CD4-positive, CD25-positive, alpha-beta regulatory T cell (primary cell): ENCODE measurements at regions not wholly inside any gene's neighbourhood (a gene's known extent, or its start where the extent isn't known, plus 50 kb on each side); places are given as distances from the start of the nearest gene placed in this dataset.
A peak's percentile ranks its signal among the peaks of the same experiment; 100 is the strongest.

Experiments
- ATAC-seq, 2 donors: fragments of 150-1000 bp; cut with Tn5 transposase; one replicate each; pipeline ENCODE4 v1.10.0; 2021; ENCODE audit warnings: low read depth in 2 of 2, moderate number of reproducible peaks in 2 of 2, moderate library complexity in 1 of 2
- DNase-seq, 3 donors: peaks; one replicate each; pipeline versions ENCODE4 v3.0.0 to v3.0.0-alpha.2; 2012 to 2022; ENCODE audit warnings: mixed read lengths in 1 of 3
- H3K27ac ChIP-seq: one replicate; pipeline ENCODE4 v1.7.0; 2013; ENCODE audit warnings: mild to moderate bottlenecking, low read length; ENCODE audit not compliant: insufficient read depth, poor library complexity, severe bottlenecking
- H3K27me3 ChIP-seq: one replicate; pipeline ENCODE4 v1.7.0; 2013; ENCODE audit warnings: low read length; ENCODE audit not compliant: control insufficient read depth, insufficient read depth
- H3K36me3 ChIP-seq: one replicate; pipeline ENCODE4 v1.7.0; 2013; ENCODE audit warnings: mild to moderate bottlenecking, low read length, moderate library complexity; ENCODE audit not compliant: control insufficient read depth, insufficient read depth
- H3K4me1 ChIP-seq: 2 replicates; pipeline ENCODE4 v1.7.0; 2013; ENCODE audit warnings: mild to moderate bottlenecking, low read length; ENCODE audit not compliant: insufficient read depth, control insufficient read depth, poor library complexity, severe bottlenecking
- H3K4me3 ChIP-seq: one replicate; pipeline ENCODE4 v1.7.0; 2013; ENCODE audit warnings: low read depth, mild to moderate bottlenecking, low read length, moderate library complexity
- H3K9me3 ChIP-seq, 2 experiments: 1 replicate in 1 of 2; 2 replicates in 1 of 2; pipeline ENCODE4 v1.7.0; 2013; ENCODE audit warnings: low read length in 2 of 2, mild to moderate bottlenecking in 1 of 2, moderate library complexity in 1 of 2; ENCODE audit not compliant: control insufficient read depth in 2 of 2
- H3K27ac Mint-ChIP-seq, 3 donors: one replicate each; pipeline ENCODE4 v1.8.0; 2020 to 2022; ENCODE audit warnings: mild to moderate bottlenecking in 3 of 3, mixed read lengths in 3 of 3, moderate library complexity in 2 of 3
- H3K27me3 Mint-ChIP-seq: one replicate; pipeline ENCODE4 v1.8.0; 2022; ENCODE audit warnings: mild to moderate bottlenecking, mixed read lengths
- H3K36me3 Mint-ChIP-seq: one replicate; pipeline ENCODE4 v1.8.0; 2020; ENCODE audit warnings: mixed read lengths
- H3K4me1 Mint-ChIP-seq, 4 donors: one replicate each; pipeline ENCODE4 v1.8.0; 2020 to 2022; ENCODE audit warnings: mixed read lengths in 4 of 4, mild to moderate bottlenecking in 1 of 4
- H3K4me3 Mint-ChIP-seq, 4 donors: one replicate each; pipeline ENCODE4 v1.8.0; 2020 to 2022; ENCODE audit warnings: mild to moderate bottlenecking in 4 of 4, mixed read lengths in 4 of 4, moderate library complexity in 3 of 4
- H3K9me3 Mint-ChIP-seq, 7 donors: one replicate each; pipeline ENCODE4 v1.8.0; 2020 to 2022; ENCODE audit warnings: mixed read lengths in 7 of 7, mild to moderate bottlenecking in 3 of 7, moderate library complexity in 2 of 7

GRCh38 chr4:28421221-28421620 is 1560.6 kb downstream of the STIM2 start:
- H3K27me3 Mint-ChIP-seq, result no peaks in the 10 kb centered on the region
- H3K4me3 ChIP-seq, result no peak overlapping the region
- DNase-seq, result no peak
- no peaks in the 10 kb centered on the region for H3K9me3 ChIP-seq
- H3K36me3 Mint-ChIP-seq, result no peaks in the 10 kb centered on the region
- H3K36me3 ChIP-seq, result no peaks in the 10 kb centered on the region
- H3K4me1 Mint-ChIP-seq, result no peaks in the 10 kb centered on the region
- H3K9me3 Mint-ChIP-seq, result peaks cover 0 to 10% (median 4%) of the 10 kb centered on the region in 7 donors
- H3K27ac ChIP-seq, result no peak overlapping the region
- ATAC-seq, result no peak
- no peaks in the 10 kb centered on the region for H3K4me1 ChIP-seq
- H3K4me3 Mint-ChIP-seq, result no peak overlapping the region
- H3K27ac Mint-ChIP-seq, result no peak overlapping the region
- H3K27me3 ChIP-seq, result no peaks in the 10 kb centered on the region

DNA sequence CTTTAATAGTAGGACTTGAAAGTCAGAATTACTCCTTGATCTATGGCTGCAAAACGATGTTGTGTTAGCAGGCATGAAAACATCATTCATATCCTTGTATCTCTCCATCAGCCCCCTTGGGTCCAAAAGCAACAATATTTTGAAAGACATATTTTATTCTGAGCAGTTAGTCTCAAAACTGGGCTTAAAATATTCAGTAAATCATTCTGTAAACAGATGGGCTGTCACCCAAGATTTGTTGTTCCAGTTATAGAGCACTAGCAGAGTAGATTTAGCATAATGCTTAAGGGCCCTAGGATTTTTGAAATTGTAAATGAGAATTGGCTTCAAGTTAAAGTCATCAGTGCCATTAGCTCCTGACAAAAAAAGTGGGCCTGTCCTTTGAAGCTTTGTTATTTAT is 1565.6 kb downstream of the STIM2 start:
- Histone ChIP-seq H3K9me3 (no peaks in the 10 kb centered on the region), H3K4me1 (no peaks in the 10 kb centered on the region), H3K4me3 (no peak overlapping the region), H3K27ac (no peak overlapping the region), H3K36me3 (no peaks in the 10 kb centered on the region), H3K27me3 (no peaks in the 10 kb centered on the region)
- Mint-ChIP-seq H3K27me3 (no peaks in the 10 kb centered on the region), H3K27ac (no peak overlapping the region), H3K9me3 (peaks cover 0 to 10% (median 7%) of the 10 kb centered on the region in 7 donors), H3K4me3 (peak overlapping the region in 1 of 4 donors; percentile 38), H3K36me3 (no peaks in the 10 kb centered on the region), H3K4me1 (no peaks in the 10 kb centered on the region)
- ATAC-seq (no peak), DNase-seq (no peak)

GRCh38 chr4:28427306-28428085 is 1566.9 kb downstream of the STIM2 start:
- no peaks in the 10 kb centered on the region for H3K4me1 Mint-ChIP-seq
- H3K9me3 Mint-ChIP-seq, result peaks cover 0 to 8% (median 7%) of the 10 kb centered on the region in 7 donors
- Histone ChIP-seq H3K4me3 (no peak overlapping the region), H3K9me3 (peaks cover 0 to 5% of the 10 kb centered on the region in 2 experiments), H3K27me3 (no peaks in the 10 kb centered on the region), H3K4me1 (no peaks in the 10 kb centered on the region), H3K36me3 (no peaks in the 10 kb centered on the region), H3K27ac (no peak overlapping the region)
- H3K27me3 Mint-ChIP-seq, result no peaks in the 10 kb centered on the region
- H3K36me3 Mint-ChIP-seq, result no peaks in the 10 kb centered on the region
- no peak for ATAC-seq
- H3K27ac Mint-ChIP-seq, result no peak overlapping the region
- H3K4me3 Mint-ChIP-seq, result no peak overlapping the region
- DNase-seq, result no peak

- no peaks in the 10 kb centered on the region for H3K36me3 ChIP-seq
- H3K27me3 ChIP-seq, result no peaks in the 10 kb centered on the region
- H3K4me1 Mint-ChIP-seq, result no peaks in the 10 kb centered on the region
- H3K9me3 ChIP-seq, result peaks cover 8 to 11% of the 10 kb centered on the region in 2 experiments
- no peak overlapping the region for H3K4me3 Mint-ChIP-seq
- H3K36me3 Mint-ChIP-seq, result no peaks in the 10 kb centered on the region
- DNase-seq (no peak), ATAC-seq (no peak)
- no peaks in the 10 kb centered on the region for H3K4me1 ChIP-seq
- no peak overlapping the region for H3K4me3 ChIP-seq
- no peak overlapping the region for H3K27ac Mint-ChIP-seq
- no peaks in the 10 kb centered on the region for H3K27me3 Mint-ChIP-seq
- H3K27ac ChIP-seq, result no peak overlapping the region
- H3K9me3 Mint-ChIP-seq, result peaks cover 0 to 24% (median 2%) of the 10 kb centered on the region in 7 donors
Observed at GRCh38 chr4:28432348-28433025, 1571.8 kb downstream of the STIM2 start.

DNA sequence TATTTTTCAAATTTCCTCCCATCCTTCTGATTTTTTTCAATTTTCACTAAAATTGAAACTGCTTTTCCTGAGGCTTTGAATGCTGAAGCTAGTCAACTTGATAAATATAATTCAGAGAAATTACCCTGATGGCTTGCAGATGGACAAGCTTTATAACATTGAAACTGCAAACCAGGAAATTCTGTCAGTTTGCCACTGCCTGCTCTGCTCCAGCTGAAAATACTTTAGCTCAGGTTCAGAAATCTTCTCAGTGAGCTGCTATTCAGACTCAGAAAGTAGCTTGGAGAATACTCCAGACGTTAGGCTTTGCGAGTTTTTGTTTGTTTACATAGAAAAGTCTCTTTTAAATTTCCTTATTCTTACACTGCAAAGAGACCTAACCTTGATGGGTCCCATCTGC is 1574.7 kb downstream of the STIM2 start:
- Mint-ChIP-seq H3K4me1 (no peaks in the 10 kb centered on the region), H3K27me3 (no peaks in the 10 kb centered on the region), H3K36me3 (no peaks in the 10 kb centered on the region), H3K27ac (no peak overlapping the region), H3K9me3 (peaks cover 0 to 19% (median 2%) of the 10 kb centered on the region in 7 donors), H3K4me3 (no peak overlapping the region)
- Histone ChIP-seq H3K4me3 (no peak overlapping the region), H3K27ac (no peak overlapping the region), H3K4me1 (no peaks in the 10 kb centered on the region), H3K27me3 (no peaks in the 10 kb centered on the region), H3K36me3 (no peaks in the 10 kb centered on the region), H3K9me3 (peaks cover 8 to 11% of the 10 kb centered on the region in 2 experiments)
- DNase-seq (no peak), ATAC-seq (no peak)

DNA sequence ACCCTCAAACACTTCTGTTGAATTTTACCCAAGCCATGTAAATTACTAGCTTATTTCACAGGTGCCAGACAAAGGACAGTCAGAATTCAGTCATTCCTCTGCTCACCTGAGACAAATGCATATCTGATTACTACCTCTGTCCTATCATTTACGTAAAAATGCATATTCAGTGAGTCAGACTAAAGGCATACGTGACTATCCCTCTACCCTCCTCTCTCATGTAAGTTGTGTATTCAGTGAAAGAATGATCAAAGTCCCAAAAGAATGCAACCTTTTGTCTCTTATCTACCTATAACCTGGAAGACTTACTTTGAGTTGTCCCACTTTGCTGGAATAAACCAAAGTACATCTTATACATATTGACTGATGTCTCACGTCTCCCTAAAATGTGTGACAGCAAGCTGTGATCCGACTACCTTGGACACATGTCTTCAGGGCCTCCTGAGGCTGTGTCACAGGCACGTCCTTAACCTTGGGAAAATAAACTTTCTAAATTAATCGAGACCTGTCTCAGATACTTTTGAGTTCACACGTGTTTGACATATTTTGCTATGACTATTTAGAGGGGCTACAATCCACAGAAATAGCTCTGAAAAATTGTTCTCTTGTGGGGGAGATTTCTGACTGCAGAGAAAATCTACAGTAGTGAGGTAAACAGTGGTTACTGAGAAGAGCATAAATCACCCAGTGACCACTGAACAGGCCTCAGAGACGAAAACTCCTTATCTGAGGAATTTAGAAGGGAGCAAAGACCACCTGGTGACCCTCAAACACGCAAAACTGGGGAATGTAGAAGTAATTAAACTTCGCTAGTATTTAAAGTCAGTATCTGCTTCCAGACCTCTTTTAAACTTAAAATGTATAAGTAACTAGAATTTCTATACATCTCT is 1575.8 kb downstream of the STIM2 start:
- H3K36me3 ChIP-seq, result no peaks in the 10 kb centered on the region
- peaks cover 0 to 29% (median 5%) of the 10 kb centered on the region in 7 donors for H3K9me3 Mint-ChIP-seq
- no peaks in the 10 kb centered on the region for H3K36me3 Mint-ChIP-seq
- DNase-seq (no peak), ATAC-seq (no peak)
- H3K9me3 ChIP-seq, result peaks cover 8 to 11% of the 10 kb centered on the region in 2 experiments
- H3K4me1 Mint-ChIP-seq, result no peaks in the 10 kb centered on the region
- H3K27me3 ChIP-seq, result no peaks in the 10 kb centered on the region
- H3K4me3 ChIP-seq, result no peak overlapping the region
- H3K4me1 ChIP-seq, result no peaks in the 10 kb centered on the region
- H3K27ac ChIP-seq, result no peak overlapping the region
- no peak overlapping the region for H3K4me3 Mint-ChIP-seq
- no peaks in the 10 kb centered on the region for H3K27me3 Mint-ChIP-seq
- H3K27ac Mint-ChIP-seq, result no peak overlapping the region

DNA sequence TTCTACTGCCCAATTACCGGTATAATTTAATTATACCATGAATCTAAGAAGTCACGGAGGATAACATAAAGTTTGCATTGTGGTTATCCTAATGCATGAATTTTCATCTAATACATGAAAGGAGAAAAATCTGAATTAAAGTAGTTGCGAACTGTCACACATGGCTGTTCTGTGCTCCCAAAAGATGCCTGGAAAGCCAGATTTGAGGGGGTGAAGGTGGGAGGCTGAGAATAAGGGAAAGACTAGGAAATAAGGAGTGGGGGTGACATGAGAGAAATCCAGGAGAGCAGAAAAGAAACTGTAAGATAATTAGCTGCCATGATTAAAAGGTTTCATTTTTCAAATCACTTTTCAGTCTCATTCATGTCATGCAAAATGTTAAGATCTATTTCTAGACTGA is 1582.7 kb downstream of the STIM2 start:
- Mint-ChIP-seq H3K27me3 (no peaks in the 10 kb centered on the region), H3K27ac (no peak overlapping the region), H3K4me3 (no peak overlapping the region), H3K4me1 (no peaks in the 10 kb centered on the region), H3K36me3 (no peaks in the 10 kb centered on the region), H3K9me3 (peaks cover 3 to 19% (median 8%) of the 10 kb centered on the region in 7 donors)
- Histone ChIP-seq H3K4me3 (no peak overlapping the region), H3K27me3 (no peaks in the 10 kb centered on the region), H3K9me3 (peaks cover 0 to 11% of the 10 kb centered on the region in 2 experiments), H3K4me1 (no peaks in the 10 kb centered on the region), H3K27ac (no peak overlapping the region), H3K36me3 (no peaks in the 10 kb centered on the region)
- DNase-seq (no peak), ATAC-seq (no peak)
